ENCODE measurements at regions not wholly inside any gene's neighbourhood (a gene's known extent, or its start where the extent isn't known, plus 50 kb on each side); places are given as distances from the start of the nearest gene placed in this dataset.

DNA sequence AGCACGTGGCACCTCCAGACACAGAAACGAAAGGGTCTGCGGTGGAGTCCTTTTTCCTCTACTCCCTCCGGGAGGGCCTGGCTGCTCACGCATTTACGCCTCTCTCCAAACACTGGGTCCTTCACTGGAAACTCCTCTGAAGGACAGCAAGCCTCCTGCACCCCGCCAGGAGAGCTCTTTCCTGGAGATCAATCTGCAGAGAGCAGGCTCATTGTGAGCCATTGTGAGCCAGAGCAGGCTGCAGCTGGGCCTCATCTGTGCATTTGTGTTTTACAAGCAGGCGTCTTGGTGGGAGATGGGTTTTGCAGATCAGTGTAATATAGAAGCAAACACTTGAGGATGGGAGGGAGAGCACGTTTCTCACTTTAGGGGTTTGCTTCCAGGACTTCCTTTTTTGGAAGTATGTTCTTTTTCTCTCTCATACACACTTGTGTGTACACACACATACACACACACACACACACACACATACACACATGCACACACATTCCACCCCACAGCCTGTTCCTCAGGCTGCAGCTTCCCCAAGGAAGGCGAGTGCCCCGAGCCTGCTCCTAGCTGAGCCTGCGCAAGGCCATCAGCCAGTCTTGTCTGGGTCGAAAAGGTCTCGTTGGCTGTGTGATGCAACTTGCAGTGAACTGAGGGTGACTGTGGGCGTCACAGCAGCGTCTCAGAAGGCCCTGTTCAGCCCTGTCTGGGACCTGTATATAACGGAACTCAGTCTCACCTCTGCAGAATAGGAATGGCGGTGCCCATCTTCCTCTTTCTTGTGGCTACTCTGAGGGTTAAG is 163.5 kb downstream of the GLI2 start (continued):
- TF ChIP-seq, protein P1, sequence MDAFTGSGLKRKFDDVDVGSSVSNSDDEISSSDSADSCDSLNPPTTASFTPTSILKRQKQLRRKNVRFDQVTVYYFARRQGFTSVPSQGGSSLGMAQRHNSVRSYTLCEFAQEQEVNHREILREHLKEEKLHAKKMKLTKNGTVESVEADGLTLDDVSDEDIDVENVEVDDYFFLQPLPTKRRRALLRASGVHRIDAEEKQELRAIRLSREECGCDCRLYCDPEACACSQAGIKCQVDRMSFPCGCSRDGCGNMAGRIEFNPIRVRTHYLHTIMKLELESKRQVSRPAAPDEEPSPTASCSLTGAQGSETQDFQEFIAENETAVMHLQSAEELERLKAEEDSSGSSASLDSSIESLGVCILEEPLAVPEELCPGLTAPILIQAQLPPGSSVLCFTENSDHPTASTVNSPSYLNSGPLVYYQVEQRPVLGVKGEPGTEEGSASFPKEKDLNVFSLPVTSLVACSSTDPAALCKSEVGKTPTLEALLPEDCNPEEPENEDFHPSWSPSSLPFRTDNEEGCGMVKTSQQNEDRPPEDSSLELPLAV (CRISPR knock-in tag; conservative IDR thresholded peaks at IDR 0.05; ENCODE audit: low read depth): no peak
- TF ChIP-seq ZBTB3 (CRISPR knock-in tag; IDR thresholded peaks at IDR 0.05; ENCODE audit: borderline replicate concordance, low read depth): no peak

DNA sequence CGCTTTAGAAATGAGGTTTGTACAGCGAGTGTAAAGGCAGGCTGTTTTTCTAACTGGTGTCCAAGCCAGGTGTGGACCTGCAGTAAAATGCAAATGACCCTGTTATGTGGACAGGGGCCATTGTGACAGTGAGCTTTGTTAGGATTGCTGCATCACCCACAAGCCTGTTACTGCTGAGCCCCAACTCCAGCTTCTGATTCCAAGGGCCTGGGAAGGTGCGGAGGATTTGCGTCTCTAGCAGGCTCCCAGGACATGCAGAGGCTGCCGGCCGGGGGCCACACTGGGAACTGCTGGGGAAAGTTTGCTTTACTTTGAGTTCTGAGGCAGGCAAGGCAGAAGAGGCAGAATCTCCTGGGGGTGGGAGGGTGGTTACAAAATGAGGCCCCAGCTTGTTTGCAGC is 164.1 kb downstream of the GLI2 start:
- no peak; the same call in 2 of the 3 replicates for ATAC-seq
- intact Hi-C loops (cut with micrococcal nuclease; ENCODE audit: unreplicated experiment): no loop called here
- TF ChIP-seq SP4 (CRISPR knock-in tag; IDR thresholded peaks at IDR 0.05) (no peak), ZFYVE20 (CRISPR knock-in tag; IDR thresholded peaks at IDR 0.05; ENCODE audit: borderline replicate concordance, low read depth) (no peak), REPIN1 (CRISPR knock-in tag; IDR thresholded peaks at IDR 0.05; ENCODE audit: borderline replicate concordance, low read depth) (no peak), PHF8 (CRISPR knock-in tag; IDR thresholded peaks at IDR 0.05) (no peak), RARG (CRISPR knock-in tag; IDR thresholded peaks at IDR 0.05; ENCODE audit: low read depth) (no peak), ZNF274 (CRISPR knock-in tag; IDR thresholded peaks at IDR 0.05) (no peak), TCF12 (IDR thresholded peaks at IDR 0.05) (no peak), TCF12 (CRISPR knock-in tag; IDR thresholded peaks at IDR 0.05) (no peak)

More for the DNA sequence above, 164.1 kb downstream of the GLI2 start:
- Histone ChIP-seq H3K36me3 (replicated peaks in 1 of 2; ENCODE audit: control insufficient read depth in 1 of 2, insufficient read depth in 2 of 2, low read length in 2 of 2) (no peaks in the 10 kb centered on the region), H3K27ac (ENCODE audit: extremely low read length, insufficient read depth, low read length) (no peak overlapping the region), H3K79me2 (ENCODE audit: insufficient read depth, low read length) (no peaks in the 10 kb centered on the region), H2AFZ (ENCODE audit: low read length) (no peak overlapping the region), H4K20me1 (ENCODE audit: insufficient read depth, low read length) (no peaks in the 10 kb centered on the region; the same call in 1 of the 2 replicates), H3K9me3 (ENCODE audit: low read length) (no peaks in the 10 kb centered on the region), H3K4me3 (replicated peaks in 1 of 3; ENCODE audit: insufficient read depth in 1 of 3, low read depth in 2 of 3, low read length in 3 of 3) (no peak overlapping the region), H3K9ac (ENCODE audit: insufficient read depth, low read depth, low read length) (no peak overlapping the region), H3K4me1 (ENCODE audit: insufficient read depth, low read length) (no peaks in the 10 kb centered on the region), H3K4me2 (ENCODE audit: low read depth, low read length) (no peak overlapping the region), H3K27me3 (ENCODE audit: control insufficient read depth in 1 of 2, insufficient read depth in 2 of 2, low read length in 2 of 2) (peaks cover 5 to 40% of the 10 kb centered on the region in 2 experiments)
- POLR2A ChIA-PET: no interaction called here
- in situ Hi-C loops (cut with HindIII; ENCODE audit: extremely low pct_ligation_motif_present, low pct_unique_long_range_greater_than_20kb): no loop called here
- CTCF ChIA-PET (ENCODE audit: low intra/inter-chr PET ratio, low total read pairs): no interaction called here
- FAIRE-seq (no peak), DNase-seq (ENCODE audit: low spot score) (no peak)
- WGBS (ENCODE audit: low lambda C conversion rate): 45% methylated on average over 6 of the region's 6 CpGs
- no TSS peak for BruUV-seq (replicated peaks)

Measured in HepG2 (cell line).